Hypothalamus (tissue), 51 donors: ENCODE measurements at regions not wholly inside any gene's neighbourhood (a gene's known extent, or its start where the extent isn't known, plus 50 kb on each side); places are given as distances from the start of the nearest gene placed in this dataset.

Experiments used
- DNase-seq, 51 donors: peaks; one replicate each; lab custom pipeline; 2025; lab: John Stamatoyannopoulos, UW

- no peak for DNase-seq
Observed at GRCh38 chr14:96637521-96637920, 135.3 kb downstream of the PAPOLA start.

DNA sequence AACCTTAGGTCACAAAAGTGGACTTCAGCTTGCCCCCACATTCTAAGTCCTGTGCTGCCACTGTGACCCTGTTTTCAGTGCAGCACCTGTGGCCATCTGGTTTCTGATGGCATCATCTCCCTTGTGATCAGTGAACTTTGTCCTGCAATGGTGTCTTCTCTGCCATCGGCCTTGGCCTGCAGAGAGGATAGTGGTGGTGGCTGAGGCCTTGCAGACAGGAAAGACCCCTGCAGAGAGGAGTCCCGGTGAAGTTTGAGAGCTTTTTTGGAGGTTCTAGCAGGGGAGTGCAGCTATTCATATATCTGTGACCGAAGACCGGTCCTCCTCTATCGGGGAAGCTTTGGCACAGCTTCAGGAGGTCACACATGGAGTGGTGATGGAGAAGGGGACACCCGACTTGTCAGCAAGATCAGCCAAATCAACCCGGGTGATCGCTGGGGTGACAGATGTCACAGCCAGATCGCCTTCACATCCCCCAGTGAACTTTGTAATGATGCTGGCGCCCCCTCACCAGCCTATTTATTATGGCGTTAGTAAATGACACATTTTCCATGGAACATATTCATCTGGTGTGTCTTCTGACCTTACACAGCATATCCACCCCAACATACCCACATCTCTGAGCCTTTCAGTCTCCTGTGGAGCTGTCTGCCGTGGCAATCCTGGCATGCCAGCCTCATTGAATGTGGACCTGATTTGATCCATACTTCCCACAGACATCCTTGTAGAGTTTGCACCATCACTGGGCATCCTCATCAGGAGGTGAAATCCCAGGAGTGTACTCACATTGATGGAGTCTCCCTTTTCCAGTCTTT is 136.1 kb downstream of the PAPOLA start:
- no peak for DNase-seq

DNA sequence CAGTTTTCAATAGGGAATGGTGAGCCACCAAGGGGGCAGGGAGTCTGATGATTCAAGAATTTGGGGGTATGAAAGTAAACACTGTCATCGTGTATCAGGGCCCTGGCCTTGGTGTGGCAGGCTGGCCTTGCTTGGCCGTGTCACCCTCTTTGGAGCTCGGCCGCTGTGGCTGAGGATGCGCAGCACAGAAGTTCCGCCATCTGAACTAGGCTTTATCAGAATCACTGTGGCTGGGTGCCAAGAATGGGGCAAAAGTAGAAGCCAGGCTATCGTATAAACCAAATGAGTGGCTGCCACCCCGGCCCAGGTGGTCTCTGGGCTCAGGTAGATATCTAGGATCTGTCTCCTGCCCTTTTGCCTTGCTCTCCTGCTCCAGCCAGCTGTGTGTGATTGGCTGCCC is 137.4 kb downstream of the PAPOLA start:
- DNase-seq: no peak

DNA sequence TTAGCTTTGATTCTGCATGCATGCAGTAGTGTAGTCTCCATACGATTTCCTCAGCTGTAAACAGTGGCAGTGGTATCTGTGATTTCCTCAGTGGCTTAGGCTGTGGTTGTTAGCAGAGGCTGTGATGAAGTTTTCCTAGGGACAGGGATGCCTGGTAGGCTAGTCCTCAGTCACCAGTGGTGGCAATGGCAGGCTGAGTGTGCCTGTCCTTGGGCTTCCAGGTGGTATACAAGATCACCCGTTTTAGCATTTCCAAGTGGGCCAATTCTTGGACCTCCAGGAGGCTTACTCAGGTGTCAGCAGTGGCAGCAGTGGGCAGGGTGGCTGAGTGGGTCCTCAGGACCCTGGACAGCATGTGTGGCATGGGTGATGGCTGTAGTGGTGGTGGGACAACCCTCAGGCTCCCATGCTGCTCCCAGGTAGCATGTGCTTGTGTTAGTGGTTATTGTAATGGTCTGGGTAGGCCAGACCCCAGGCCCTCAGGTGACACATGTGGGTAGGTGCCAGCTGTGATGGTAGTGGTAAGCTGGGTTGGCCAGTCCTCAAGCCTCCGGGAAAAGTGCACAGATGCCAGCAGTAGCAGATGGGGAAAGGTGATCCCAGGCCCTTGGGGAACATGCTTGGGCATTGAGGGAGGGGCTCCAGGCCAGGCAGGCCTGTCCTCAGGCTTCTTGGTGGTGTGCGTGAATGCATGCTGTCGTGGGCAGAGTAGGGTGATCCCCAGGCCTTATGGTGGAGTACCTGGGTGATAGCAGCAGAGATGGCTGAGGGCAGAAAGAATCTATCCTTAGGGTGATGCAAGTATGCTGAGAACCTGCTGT is 146.5 kb downstream of the PAPOLA start:
- no peak for DNase-seq

DNA sequence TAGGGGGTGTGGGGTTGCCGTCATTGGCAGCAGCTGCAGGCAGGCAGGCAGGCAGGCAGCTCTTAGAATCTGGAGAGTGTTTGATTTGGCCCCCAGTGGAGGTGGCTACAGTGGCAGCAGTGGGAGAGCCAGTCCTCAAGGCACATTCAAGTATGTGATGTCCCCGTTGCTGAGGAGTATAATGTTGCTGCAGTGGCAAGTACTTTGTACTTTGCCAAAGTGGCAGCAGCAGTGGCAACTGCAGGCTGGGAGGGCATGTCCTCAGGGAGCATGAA is 147.1 kb downstream of the PAPOLA start:
- DNase-seq: no peak

DNA sequence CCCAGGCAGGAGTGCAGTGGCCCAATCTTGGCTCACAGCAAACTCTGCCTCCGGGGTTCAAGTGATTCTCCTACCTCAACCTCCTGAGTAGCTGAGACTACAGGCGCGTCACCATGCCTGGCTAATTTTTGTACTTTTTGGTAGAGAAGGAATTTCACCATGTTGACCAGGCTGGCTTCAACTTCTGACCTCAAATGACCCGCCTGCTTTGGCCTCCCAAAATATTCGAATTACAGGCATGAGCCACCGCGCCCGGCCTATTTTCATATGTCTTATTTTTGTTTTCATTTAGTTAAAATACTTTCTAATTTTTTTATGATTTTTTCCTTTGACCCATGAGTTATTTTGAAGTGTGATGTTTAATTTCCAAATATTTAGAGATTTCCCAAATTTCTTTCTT is 143.6 kb upstream of the VRK1 start:
- no peak for DNase-seq

DNA sequence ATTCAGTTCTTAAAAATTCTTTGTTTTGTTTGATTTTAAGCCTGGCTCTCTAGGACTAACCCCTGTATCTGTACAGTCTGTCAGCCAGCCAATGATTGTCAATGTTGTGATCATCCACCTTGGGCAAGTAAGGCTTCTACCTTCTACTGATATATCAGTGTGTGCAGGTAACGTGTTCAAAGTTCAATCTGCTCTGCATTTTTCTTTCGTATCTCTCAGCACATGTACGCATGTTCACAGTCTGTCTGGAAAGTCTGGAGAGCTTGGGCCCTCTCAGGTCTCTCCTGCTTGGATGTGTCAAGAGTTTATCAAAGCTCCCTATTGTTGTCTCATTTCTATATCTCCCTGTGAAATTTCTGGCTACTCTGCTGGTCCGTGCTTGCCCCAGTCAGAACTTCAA is 138.6 kb upstream of the VRK1 start:
- no peak for DNase-seq

GRCh38 chr14:96660123-96660522 is 137.1 kb upstream of the VRK1 start:
- no peak for DNase-seq

- no peak for DNase-seq
Observed at GRCh38 chr14:96660667-96661066, 136.5 kb upstream of the VRK1 start.

DNA sequence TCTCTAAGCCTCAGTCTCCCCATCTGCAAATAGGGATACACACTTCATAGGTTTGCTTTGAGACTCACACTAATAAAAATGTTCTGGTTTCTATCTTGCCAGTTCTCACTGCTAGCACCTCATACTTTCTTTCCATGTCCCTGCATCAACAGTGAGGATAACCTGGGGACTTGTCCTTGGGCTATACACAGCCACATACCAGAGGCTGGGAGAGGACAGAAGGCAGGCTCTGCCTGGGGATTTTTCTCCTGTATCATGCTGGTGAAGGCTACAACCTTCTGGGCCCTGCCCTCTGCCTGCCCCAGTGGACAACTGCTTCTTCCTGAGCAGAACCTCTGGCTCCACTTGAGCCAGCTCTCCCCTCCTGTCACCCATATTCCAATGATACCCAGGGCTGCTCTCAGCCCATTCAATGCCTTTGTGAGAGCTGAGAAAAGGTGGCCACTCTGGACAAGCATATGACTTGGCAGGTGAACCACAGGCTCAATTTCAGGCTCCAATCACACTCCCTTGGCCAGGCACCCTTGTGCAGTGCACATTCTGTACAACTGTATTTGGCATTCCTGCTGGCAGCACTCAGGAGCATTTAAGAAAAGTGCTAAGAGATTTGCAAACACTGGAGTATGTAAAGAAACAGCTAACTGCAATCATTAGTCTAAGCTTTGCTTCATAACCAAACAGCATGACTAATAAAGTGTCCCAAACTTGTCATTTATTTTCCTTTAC is 135.8 kb upstream of the VRK1 start:
- DNase-seq: no peak

GRCh38 chr14:96662116-96662970 is 134.8 kb upstream of the VRK1 start:
- no peak for DNase-seq

GRCh38 chr14:96663076-96663475 is 134.1 kb upstream of the VRK1 start:
- DNase-seq: no peak

GRCh38 chr14:96663491-96664067 is 133.6 kb upstream of the VRK1 start:
- DNase-seq: no peak

- DNase-seq: no peak
Observed at GRCh38 chr14:96666088-96666487, 131.1 kb upstream of the VRK1 start.

DNA sequence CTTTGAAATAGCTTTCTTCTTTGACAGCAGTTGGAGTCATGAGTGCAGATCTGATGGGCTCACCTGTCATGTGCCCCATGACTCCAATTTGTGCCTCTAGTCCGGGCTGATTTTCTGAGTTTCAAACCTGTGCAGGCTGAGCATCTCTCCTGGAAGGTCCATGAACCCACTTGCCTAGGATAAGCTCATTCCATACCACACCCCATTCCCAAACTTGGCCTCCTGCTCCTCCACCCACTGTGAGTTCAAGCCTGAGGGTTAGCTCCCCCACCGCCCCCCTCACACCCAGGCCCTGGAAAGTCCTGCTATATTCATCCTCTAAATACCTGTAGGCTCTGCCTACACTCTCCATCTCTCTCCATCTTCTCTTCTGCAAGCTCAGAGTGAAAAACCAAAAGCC is 126.8 kb upstream of the VRK1 start:
- no peak for DNase-seq

DNA sequence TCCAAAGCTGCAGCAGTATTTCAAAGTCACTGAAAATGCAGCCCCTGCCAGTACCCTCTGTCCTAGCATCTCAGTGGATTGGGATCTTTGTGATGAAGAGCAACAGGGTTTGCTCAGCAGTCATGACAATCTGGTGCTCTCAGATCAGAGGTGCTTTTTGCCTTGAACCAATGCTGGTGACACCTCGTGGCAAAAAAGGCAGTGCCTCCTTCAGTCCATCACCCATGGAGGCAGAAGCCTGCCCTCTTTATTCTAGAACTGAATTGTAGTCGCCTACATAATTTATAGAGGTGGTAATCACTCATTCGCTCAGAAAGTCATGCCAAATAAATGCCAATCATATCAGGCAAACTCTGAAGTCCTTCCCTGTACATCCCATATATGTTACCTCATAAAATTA is 126.0 kb upstream of the VRK1 start:
- DNase-seq: no peak

DNA sequence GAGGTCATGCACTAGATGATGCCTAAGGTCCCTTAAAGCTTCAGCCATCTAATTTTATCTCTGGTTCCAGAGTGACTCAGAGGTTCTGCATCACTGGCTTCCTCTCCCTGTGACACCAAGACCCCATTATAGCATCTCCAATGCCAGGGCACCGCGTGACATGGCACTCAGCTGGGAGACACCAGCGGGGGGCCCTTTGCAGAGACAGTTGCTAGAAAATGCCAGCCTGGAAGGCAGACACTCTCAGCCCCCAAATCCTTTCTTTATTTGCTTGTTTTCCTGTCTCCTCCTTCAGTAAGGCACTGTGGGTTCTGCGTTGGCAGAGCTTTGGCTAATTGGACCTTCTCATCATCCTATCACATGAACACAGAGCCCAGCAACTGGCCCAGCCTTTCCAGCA is 123.5 kb upstream of the VRK1 start:
- DNase-seq: no peak

DNA sequence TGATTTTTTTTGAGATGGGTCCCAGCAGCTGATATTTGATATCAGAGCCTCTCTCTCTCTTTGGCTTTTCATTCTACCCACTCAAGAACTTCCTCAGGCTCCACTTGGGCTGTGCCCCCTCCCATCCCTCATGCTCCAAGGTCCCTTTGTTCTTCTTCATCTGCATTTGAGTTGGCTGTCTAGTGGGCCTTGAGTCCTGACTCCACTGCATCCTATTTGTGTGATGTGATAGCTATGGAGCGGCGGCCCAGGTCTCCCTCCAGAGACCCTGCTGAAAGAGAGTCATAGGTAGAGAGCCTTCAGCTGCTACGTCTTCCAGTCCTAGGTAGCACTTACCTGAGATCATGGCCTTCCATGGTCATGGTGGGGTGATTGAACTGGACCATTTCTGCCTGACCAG is 123.1 kb upstream of the VRK1 start:
- DNase-seq: no peak

- no peak for DNase-seq
Observed at GRCh38 chr14:96676166-96676565, 121.0 kb upstream of the VRK1 start.

- no peak for DNase-seq
Observed at GRCh38 chr14:96681829-96682228, 115.4 kb upstream of the VRK1 start.
